HG03060 (cell line): ENCODE measurements at regions not wholly inside any gene's neighbourhood (a gene's known extent, or its start where the extent isn't known, plus 50 kb on each side); places are given as distances from the start of the nearest gene placed in this dataset.

ENCODE experiments used
- ATAC-seq: cut with Tn5 transposase; IDR thresholded peaks from one replicate; pipeline ENCODE4 v1.9.1; 2021; ENCODE audit warnings: low read depth, moderate number of reproducible peaks; ENCODE audit not compliant: unreplicated experiment

GRCh38 chr10:28850784-28851183, 173.5 kb downstream of the BAMBI start:
- no peak for ATAC-seq

GRCh38 chr10:28853195-28853594, 175.9 kb downstream of the BAMBI start:
- no peak for ATAC-seq

- ATAC-seq: no peak
Observed at GRCh38 chr10:28857164-28857563, 179.8 kb downstream of the BAMBI start.

- no peak for ATAC-seq
Observed at GRCh38 chr10:28858646-28859045, 181.3 kb downstream of the BAMBI start.

GRCh38 chr10:28859791-28860190, 182.5 kb downstream of the BAMBI start:
- no peak for ATAC-seq

GRCh38 chr10:28862219-28862618, 184.9 kb downstream of the BAMBI start:
- no peak for ATAC-seq

GRCh38 chr10:28869606-28870201, 192.4 kb downstream of the BAMBI start:
- no peak for ATAC-seq

GRCh38 chr10:28871665-28872064, 194.3 kb downstream of the BAMBI start:
- ATAC-seq: no peak

GRCh38 chr10:28872587-28873165, 195.4 kb downstream of the BAMBI start:
- ATAC-seq: no peak

GRCh38 chr10:28873540-28873939, 196.2 kb downstream of the BAMBI start:
- ATAC-seq: no peak

GRCh38 chr10:28874210-28874609, 196.9 kb downstream of the BAMBI start:
- ATAC-seq: no peak

- no peak for ATAC-seq
Observed at GRCh38 chr10:28875549-28876081, 198.3 kb downstream of the BAMBI start.

- no peak for ATAC-seq
Observed at GRCh38 chr10:28878236-28878970, 201.1 kb downstream of the BAMBI start.

GRCh38 chr10:28879246-28879645, 201.9 kb downstream of the BAMBI start:
- no peak for ATAC-seq

GRCh38 chr10:28879875-28880682, 202.8 kb downstream of the BAMBI start:
- no peak for ATAC-seq

- ATAC-seq: no peak
Observed at GRCh38 chr10:28880683-28880950, 203.3 kb downstream of the BAMBI start.

- no peak for ATAC-seq
Observed at GRCh38 chr10:28881171-28881882, 204.0 kb downstream of the BAMBI start.

GRCh38 chr10:28883741-28884423, 206.6 kb downstream of the BAMBI start:
- ATAC-seq: no peak

- no peak for ATAC-seq
Observed at GRCh38 chr10:28890121-28890950, 213.0 kb downstream of the BAMBI start.
